Nephron progenitor cell (in vitro differentiated cells): ENCODE measurements at regions not wholly inside any gene's neighbourhood (a gene's known extent, or its start where the extent isn't known, plus 50 kb on each side); places are given as distances from the start of the nearest gene placed in this dataset.

Source experiments
- DNase-seq: peaks from one replicate; pipeline ENCODE4 v3.0.0; 2021
- H3K27ac Mint-ChIP-seq: 2 replicates; pipeline ENCODE4 v1.8.0; 2021; ENCODE audit warnings: mild to moderate bottlenecking, moderate library complexity, mixed read lengths
- H3K27me3 Mint-ChIP-seq: 2 replicates; pipeline ENCODE4 v1.8.0; 2021; ENCODE audit warnings: mild to moderate bottlenecking, low read depth, mixed read lengths; ENCODE audit not compliant: poor library complexity
- H3K36me3 Mint-ChIP-seq: 2 replicates; pipeline ENCODE4 v1.8.0; 2021; ENCODE audit warnings: low read depth, mixed read lengths
- H3K4me1 Mint-ChIP-seq: 2 replicates; pipeline ENCODE4 v1.8.0; 2021; ENCODE audit warnings: mixed read lengths
- H3K4me3 Mint-ChIP-seq: 2 replicates; pipeline ENCODE4 v1.8.0; 2021; ENCODE audit warnings: mild to moderate bottlenecking, moderate library complexity, mixed read lengths
- H3K9me3 Mint-ChIP-seq: 2 replicates; pipeline ENCODE4 v1.8.0; 2021; ENCODE audit warnings: mild to moderate bottlenecking, moderate library complexity, mixed read lengths
- TF ChIP-seq, protein P1 (sequence below): fragments of 200-600 bp; sonication (generic); IDR thresholded peaks from 2 replicates; pipeline ENCODE4 v1.5.0; 2021; ENCODE audit warnings: antibody characterized with exemption

GRCh38 chr5:97694091-97694490 lies 511.0 kb upstream of the RIOK2 start:
- Mint-ChIP-seq H3K4me3 (no peak overlapping the region), H3K27ac (no peak overlapping the region), H3K4me1 (peaks cover 33% of the 10 kb centered on the region), H3K9me3 (no peaks in the 10 kb centered on the region), H3K27me3 (no peaks in the 10 kb centered on the region), H3K36me3 (no peaks in the 10 kb centered on the region)
- TF ChIP-seq, protein P1, sequence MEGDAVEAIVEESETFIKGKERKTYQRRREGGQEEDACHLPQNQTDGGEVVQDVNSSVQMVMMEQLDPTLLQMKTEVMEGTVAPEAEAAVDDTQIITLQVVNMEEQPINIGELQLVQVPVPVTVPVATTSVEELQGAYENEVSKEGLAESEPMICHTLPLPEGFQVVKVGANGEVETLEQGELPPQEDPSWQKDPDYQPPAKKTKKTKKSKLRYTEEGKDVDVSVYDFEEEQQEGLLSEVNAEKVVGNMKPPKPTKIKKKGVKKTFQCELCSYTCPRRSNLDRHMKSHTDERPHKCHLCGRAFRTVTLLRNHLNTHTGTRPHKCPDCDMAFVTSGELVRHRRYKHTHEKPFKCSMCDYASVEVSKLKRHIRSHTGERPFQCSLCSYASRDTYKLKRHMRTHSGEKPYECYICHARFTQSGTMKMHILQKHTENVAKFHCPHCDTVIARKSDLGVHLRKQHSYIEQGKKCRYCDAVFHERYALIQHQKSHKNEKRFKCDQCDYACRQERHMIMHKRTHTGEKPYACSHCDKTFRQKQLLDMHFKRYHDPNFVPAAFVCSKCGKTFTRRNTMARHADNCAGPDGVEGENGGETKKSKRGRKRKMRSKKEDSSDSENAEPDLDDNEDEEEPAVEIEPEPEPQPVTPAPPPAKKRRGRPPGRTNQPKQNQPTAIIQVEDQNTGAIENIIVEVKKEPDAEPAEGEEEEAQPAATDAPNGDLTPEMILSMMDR = no peak
- no peak for DNase-seq

DNA sequence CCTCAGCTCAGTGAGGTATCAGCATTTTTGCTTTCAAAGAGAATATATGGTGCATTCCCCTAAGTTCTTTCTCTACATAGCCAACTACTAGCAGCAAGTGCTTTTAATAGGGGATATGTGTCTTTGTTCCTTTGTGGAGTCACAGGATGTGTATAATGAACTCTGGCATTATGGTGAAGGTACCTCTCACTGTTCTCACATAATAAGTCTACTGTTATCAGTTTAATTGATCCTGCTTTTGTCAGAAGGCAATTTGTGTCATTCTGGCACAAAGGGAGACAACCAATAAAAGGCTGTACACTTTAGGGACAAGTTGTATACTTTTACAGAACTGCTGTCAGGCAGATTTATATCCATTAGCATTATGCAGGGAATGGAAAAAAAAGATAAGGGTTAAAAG lies 531.4 kb upstream of the RIOK2 start:
- Mint-ChIP-seq H3K9me3 (no peaks in the 10 kb centered on the region), H3K4me1 (no peaks in the 10 kb centered on the region), H3K36me3 (no peaks in the 10 kb centered on the region), H3K27me3 (peaks cover 3% of the 10 kb centered on the region), H3K4me3 (no peak overlapping the region), H3K27ac (no peak overlapping the region)
- TF ChIP-seq, protein P1 = no peak
- no peak for DNase-seq

GRCh38 chr5:97726106-97726505 lies 543.1 kb upstream of the RIOK2 start:
- TF ChIP-seq, protein P1 = no peak
- H3K36me3 Mint-ChIP-seq = no peaks in the 10 kb centered on the region
- H3K27ac Mint-ChIP-seq = no peak overlapping the region
- H3K9me3 Mint-ChIP-seq = peaks cover 18% of the 10 kb centered on the region
- no peaks in the 10 kb centered on the region for H3K27me3 Mint-ChIP-seq
- no peak overlapping the region for H3K4me3 Mint-ChIP-seq
- H3K4me1 Mint-ChIP-seq = no peaks in the 10 kb centered on the region
- no peak for DNase-seq

GRCh38 chr5:97728920-97729319 lies 545.9 kb upstream of the RIOK2 start:
- Mint-ChIP-seq H3K27me3 (peaks cover 3% of the 10 kb centered on the region), H3K36me3 (no peaks in the 10 kb centered on the region), H3K9me3 (peaks cover 5% of the 10 kb centered on the region), H3K4me1 (no peaks in the 10 kb centered on the region), H3K27ac (no peak overlapping the region), H3K4me3 (no peak overlapping the region)
- TF ChIP-seq, protein P1 = no peak
- DNase-seq = no peak

GRCh38 chr5:97729938-97730337 lies 546.9 kb upstream of the RIOK2 start:
- peaks cover 3% of the 10 kb centered on the region for H3K27me3 Mint-ChIP-seq
- H3K27ac Mint-ChIP-seq = no peak overlapping the region
- H3K4me3 Mint-ChIP-seq = no peak overlapping the region
- no peaks in the 10 kb centered on the region for H3K36me3 Mint-ChIP-seq
- no peak for DNase-seq
- H3K9me3 Mint-ChIP-seq = no peaks in the 10 kb centered on the region
- H3K4me1 Mint-ChIP-seq = no peaks in the 10 kb centered on the region
- TF ChIP-seq, protein P1 = no peak

DNA sequence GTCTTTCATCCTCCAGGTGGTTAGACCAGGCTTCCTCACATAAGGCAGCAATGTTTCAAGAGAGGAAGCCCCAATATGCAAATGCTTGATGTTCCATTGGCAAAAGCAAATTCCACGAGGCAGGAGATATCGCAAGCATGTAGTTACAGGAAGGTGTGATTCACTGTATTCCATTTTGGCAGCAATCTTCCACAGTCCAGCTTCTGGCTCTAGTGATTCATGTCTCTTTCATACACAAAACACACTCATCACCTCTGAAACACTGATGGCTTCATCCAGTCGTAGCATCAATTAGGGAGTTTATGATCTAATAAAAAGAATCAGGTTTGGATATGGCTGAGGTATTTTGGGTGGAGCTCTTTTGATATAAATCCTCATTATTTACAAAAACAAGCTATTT lies 552.2 kb upstream of the RIOK2 start:
- H3K4me1 Mint-ChIP-seq = no peaks in the 10 kb centered on the region
- peaks cover 6% of the 10 kb centered on the region for H3K27me3 Mint-ChIP-seq
- no peak overlapping the region for H3K27ac Mint-ChIP-seq
- TF ChIP-seq, protein P1 = no peak
- H3K36me3 Mint-ChIP-seq = no peaks in the 10 kb centered on the region
- H3K4me3 Mint-ChIP-seq = no peak overlapping the region
- DNase-seq = no peak
- H3K9me3 Mint-ChIP-seq = no peaks in the 10 kb centered on the region
